Upper lobe of left lung (tissue), 4 donors: ENCODE measurements at regions not wholly inside any gene's neighbourhood (a gene's known extent, or its start where the extent isn't known, plus 50 kb on each side); places are given as distances from the start of the nearest gene placed in this dataset.

ENCODE experiments used
- POLR2A ChIP-seq, 4 donors: fragments of 450-650 bp; IDR thresholded peaks; one replicate each; pipeline ENCODE4 v1.5.1; 2016 to 2017; ENCODE audit warnings: antibody characterized with exemption in 4 of 4, mild to moderate bottlenecking in 2 of 4
- TF ChIP-seq, protein P1 (sequence below), 6 experiments: fragments of 450-650 bp in 4 of 6; fragments of 200-600 bp in 2 of 6; sonication (generic) in 2 of 6; IDR thresholded peaks; one replicate each; pipeline ENCODE4 v1.5.1; 2016 to 2019; ENCODE audit warnings: antibody characterized with exemption in 6 of 6

DNA sequence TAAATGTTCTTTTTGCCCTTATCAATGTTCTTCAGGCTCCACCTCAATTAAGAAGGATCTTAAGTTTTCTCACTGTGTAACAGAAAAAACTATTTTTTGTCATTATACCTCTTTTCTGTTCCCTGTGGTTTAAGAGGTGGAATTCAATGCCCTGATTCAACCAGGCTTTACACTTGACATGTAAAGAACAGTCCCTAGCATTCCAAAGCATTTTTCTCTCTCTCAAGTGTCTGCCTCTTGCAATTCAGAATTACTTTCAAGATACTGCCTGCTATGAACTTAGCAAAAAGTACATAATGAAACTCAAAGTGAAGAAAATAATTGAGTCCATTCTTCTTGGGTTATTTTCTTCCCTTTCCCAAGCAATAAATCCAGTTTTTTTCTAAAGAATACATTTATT is 160.6 kb upstream of the NOL4 start:
- TF ChIP-seq, protein P1, sequence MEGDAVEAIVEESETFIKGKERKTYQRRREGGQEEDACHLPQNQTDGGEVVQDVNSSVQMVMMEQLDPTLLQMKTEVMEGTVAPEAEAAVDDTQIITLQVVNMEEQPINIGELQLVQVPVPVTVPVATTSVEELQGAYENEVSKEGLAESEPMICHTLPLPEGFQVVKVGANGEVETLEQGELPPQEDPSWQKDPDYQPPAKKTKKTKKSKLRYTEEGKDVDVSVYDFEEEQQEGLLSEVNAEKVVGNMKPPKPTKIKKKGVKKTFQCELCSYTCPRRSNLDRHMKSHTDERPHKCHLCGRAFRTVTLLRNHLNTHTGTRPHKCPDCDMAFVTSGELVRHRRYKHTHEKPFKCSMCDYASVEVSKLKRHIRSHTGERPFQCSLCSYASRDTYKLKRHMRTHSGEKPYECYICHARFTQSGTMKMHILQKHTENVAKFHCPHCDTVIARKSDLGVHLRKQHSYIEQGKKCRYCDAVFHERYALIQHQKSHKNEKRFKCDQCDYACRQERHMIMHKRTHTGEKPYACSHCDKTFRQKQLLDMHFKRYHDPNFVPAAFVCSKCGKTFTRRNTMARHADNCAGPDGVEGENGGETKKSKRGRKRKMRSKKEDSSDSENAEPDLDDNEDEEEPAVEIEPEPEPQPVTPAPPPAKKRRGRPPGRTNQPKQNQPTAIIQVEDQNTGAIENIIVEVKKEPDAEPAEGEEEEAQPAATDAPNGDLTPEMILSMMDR (IDR thresholded peaks at IDR 0.05): no peak
- no peak for TF ChIP-seq POLR2A (IDR thresholded peaks at IDR 0.05)
